OCI-LY1 (cell line): ENCODE measurements at regions not wholly inside any gene's neighbourhood (a gene's known extent, or its start where the extent isn't known, plus 50 kb on each side); places are given as distances from the start of the nearest gene placed in this dataset.

Source experiments
- CTCF ChIP-seq: fragments of 200-600 bp; sonication (generic), shearing (Covaris generic); IDR thresholded peaks from 2 replicates; pipeline ENCODE4 v1.5.1; 2017; ENCODE audit warnings: mild to moderate bottlenecking, antibody characterized with exemption, low read length, moderate library complexity, mixed read lengths
- EZH2 ChIP-seq: fragments of 200-600 bp; sonication (generic), shearing (Covaris generic); IDR thresholded peaks from 2 replicates; pipeline ENCODE4 v1.8.0; 2017; ENCODE audit warnings: borderline replicate concordance, mixed run types, mild to moderate bottlenecking, antibody characterized with exemption, low read length, moderate library complexity, mixed read lengths

- TF ChIP-seq CTCF (no peak), EZH2 (no peak)
Observed at GRCh38 chr5:52041842-52042241, 658.6 kb downstream of the ISL1 start.
